TTC549 (cell line): ENCODE measurements at regions not wholly inside any gene's neighbourhood (a gene's known extent, or its start where the extent isn't known, plus 50 kb on each side); places are given as distances from the start of the nearest gene placed in this dataset.

ENCODE experiments used
- FAIRE-seq: peaks from 2 replicates; lab custom pipeline; 2012; peaks lifted over from hg19 to GRCh38; lab: Jason Lieb, UNC

DNA sequence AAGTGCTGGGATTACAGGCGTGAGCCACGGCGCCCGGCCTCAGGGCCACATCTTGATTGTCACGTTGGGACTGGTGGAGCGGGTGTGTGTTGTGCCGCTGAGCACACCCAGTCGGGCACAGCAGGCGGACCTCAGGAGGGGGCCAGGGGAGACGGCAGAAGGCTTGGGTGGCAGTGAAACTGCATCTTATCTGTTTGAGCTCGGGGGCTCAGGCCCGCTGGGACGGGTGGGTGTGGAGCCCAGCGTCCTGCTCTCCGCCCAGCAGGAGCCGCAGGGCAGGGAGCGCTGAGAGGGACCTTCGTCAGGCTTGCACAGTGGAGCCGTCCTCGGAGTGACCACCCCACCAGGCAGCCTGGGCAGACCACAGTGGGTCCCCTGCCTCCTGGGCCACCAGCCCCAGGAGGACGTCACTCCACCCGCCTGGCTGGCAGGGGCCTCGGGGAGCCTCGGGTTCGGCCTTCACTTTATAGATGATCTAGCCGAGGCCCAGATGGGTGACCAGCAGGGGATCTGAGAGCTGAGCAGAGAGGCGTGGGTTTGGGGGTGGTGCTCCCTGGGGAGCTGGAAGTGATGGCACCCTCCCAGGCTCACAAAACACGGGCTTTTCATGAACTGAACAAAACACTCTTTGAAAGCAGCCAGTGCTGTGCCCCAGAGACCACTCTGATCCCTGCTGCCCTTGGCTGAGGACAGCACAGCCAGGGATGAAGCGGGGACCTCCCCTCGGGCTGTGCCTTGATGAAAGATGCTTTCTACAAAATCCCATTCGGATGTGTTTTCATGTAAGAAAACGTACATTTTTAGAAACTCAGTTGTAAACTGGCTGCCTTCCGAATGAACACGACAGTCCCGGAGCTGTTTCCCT is 181.1 kb downstream of the SEC14L1 start:
- no peak for FAIRE-seq

DNA sequence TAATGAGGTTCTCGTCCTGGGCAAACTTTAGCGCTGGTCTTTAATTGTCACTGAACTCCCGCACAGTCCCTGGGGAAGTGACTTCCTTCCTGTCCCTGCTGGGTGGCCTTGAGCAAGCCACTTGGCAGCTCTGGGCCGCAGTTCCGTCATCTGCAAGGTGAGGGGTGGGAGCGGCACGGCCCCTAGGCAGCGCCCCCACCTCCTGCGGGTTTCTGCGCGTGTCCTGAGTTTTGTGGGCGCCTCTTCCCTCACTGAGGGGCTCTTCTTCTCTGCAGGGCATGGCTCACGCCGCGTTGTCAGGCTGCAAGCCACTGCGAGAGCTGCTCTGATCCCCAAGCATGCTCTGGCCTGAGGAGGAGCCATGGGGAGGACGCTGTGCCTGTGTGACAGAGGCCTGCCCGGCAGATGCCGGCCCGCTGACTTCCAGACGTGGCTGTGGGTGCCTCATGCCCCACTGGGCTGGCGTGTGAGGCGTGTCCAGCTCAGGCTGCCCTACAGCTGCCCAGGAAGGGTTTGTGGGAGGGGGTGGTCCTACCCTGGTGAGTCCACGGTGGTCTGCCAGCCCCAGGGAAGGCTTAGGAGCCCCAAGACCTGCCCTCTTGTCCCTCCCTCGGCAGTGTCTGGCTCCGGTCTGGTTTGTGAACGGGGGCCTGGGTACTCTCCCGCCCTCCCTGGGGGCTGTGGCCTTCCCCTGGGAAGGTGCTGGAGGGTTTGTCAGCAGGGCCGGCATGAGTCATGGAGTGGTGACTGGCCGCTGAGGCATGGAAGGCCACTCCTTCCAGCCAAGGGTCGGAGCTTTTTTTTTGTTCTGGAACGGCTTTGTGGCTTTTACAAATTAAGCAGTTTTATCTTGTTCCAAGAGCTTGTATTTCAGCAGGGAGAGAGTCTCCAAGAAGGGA is 182.0 kb downstream of the SEC14L1 start:
- FAIRE-seq, result no peak

DNA sequence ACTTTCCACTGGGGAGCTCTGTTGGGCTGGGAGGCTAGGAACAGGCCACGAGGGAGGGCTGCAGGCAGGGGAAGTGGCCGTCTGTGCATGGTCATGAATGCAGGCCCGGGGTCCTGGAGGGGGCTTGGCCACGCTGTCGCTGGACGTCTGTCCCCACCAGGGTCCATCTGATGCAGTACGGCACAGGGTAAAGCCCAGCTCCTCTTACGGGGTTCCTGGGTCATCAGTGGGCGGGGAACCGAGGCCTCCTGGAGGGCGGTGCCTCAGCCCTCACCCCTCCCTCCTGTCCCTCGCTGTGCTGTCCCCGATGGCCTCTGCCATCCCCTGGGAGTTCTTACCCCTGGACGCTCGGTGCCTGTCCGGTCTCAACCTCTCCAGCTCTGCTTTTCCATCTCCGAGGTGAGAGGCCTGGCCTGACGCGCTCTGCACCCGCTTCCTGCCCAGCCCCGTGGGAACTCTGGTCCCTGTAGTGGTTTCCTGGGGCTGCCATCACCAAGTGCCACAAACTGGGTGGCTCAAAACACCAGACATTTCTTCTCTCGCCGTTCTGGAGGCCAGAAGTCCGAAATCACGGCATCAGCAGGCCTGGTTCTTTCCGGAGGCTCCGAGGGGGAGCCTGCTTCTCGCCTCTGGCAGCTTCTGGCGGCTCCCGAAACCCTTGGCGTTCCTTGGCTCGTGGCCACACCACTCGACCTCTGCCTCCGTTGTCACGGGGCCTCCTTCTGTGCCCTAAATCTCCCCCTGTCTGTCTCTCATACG is 182.8 kb downstream of the SEC14L1 start:
- no peak for FAIRE-seq

DNA sequence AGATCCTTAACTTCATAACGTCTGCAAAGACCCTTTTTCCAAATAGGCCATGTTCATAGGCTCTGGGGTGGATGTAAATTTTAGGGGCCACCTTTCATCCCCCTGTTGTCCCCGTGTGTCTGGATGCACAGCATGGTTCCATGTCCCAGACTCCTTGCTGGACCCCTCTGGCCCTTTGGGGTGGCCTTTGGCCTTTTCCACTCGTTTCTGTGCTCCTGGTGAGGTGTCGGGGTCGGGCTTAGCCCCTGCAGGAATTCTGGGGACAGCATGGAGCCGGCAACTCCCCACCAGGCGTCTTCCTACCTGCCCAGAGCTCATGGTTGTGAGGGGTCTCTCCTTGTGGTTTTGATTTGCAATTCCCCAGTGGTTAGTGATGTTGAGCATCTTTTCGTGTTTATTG is 183.5 kb downstream of the SEC14L1 start:
- FAIRE-seq, result no peak

DNA sequence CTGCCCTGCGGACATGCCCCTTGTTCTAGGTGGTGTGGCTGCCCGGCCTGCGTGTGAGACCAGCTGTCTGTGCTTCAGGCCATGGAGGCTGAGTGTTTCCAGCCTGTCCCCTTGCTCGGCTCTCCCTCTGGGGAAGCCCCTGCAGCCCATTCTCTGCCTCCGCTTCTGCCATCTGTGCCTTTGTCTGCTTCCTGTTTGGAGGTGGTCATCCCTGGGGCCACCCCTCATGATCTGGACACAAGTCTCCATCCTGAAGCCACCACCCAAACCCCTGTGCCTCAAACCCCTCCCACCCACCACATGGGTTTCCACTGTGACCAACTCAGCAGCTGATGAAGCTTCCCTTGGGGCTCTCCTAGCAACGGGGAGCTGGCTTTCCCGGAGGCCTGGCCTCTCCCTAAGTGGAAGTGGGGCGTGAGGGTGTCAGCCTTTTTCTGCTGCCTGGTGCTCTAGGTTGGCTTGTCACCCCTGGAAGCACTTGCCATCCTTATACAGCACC is 184.9 kb downstream of the SEC14L1 start:
- no peak for FAIRE-seq

DNA sequence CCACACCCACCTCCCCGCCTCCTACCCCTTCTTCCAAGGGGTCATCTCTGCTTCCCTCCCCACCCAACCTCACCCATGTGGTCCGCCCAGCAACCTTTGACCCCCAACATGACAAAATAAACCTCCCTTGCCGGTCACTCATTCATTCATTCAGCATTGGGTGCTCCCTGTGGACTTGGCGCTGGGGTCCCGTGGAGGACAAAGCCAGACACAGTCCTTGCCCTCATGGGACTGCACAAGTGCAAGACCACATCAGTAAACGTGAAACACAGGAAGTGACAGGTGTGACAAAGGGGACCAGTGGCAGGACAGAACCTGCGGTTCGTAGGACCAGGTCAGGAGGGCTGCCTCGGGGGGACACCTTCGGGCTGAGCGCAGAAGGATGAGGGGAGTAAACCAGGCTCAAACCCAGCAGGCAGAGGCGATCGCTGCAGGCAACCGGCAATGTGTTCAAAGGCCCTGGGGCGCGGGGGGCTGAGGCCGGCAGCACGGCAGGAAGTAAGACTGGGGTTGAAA is 185.4 kb downstream of the SEC14L1 start:
- FAIRE-seq, result no peak

DNA sequence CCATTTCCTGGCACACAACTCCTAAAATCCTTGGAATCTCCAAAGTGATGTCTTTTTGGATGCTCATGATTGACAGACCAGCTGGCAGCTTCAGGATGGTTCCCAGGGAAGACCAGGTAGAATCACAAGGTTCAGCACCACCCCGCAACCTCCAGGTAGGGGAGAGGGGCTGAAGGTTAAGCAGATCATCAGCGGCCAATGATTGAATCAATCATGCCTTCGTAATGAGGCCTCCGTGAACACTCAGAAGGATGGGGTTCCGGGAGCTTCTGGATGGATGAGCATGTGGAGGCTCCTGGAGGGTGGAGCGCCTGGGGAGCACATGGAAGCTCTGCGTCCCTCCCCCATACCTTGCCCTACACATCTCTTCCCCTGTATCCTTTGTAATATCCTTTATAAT is 185.9 kb downstream of the SEC14L1 start:
- no peak for FAIRE-seq

DNA sequence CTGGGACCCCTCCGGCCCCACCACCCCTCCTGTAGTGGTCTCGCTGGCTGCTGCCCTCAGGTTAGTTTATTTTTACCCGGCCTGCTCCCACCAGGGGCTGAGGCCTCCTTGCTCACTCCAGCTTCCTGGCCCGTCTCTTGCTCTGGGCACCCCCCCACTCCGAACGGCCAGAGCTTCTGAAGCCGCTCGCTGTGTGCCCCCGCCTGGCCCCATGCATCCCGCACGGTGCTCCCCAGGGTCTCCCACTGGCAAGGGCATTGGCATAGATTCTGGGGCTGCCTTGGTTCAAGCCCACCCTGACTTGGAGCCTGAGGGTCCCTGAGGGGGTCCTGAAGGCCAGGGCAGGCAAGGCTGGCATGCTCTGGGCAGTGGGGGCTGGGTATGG is 186.4 kb downstream of the SEC14L1 start:
- FAIRE-seq, result no peak

DNA sequence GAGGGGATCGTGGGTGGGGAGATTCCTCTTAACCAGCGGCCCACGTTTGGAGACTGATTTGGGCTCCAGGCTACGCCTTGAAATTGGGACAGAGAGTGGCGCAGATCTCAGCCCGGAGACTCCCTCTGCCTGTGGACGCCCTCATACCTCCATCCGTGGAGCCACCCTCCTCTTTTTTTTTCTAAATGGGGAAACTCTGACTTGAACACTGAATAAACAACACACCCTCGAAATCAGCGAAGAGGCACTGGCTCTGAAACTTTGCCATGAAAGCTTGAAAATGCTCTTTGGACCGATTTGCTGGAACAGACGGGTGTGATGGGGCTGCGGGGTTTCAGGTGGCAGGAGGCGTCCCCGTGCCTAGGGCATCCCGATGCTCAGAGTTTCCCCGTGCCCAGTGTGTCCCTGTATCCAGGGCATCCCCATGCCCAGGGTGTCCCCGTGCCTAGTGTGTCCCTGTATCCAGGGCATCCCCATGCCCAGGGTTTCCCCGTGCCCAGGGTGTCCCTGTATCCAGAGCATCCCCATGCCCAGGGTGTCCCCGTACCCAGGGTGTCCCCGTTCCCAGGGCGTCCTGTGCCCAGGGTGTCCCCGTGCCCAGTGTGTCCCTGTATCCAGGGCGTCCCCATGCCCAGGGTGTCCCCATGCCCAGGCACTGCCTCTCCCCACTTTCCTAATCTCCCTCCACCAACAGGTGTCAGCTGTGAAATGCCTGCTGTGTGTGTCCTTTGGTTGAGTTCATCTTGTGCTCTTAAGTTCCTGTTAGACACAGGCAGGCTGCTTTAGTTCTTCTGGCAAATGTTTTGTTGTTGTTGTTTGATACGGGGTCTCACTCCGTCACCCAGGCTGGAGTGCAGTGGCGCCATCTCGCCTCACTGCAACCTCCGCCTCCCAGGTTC is 187.0 kb downstream of the SEC14L1 start:
- no peak for FAIRE-seq

DNA sequence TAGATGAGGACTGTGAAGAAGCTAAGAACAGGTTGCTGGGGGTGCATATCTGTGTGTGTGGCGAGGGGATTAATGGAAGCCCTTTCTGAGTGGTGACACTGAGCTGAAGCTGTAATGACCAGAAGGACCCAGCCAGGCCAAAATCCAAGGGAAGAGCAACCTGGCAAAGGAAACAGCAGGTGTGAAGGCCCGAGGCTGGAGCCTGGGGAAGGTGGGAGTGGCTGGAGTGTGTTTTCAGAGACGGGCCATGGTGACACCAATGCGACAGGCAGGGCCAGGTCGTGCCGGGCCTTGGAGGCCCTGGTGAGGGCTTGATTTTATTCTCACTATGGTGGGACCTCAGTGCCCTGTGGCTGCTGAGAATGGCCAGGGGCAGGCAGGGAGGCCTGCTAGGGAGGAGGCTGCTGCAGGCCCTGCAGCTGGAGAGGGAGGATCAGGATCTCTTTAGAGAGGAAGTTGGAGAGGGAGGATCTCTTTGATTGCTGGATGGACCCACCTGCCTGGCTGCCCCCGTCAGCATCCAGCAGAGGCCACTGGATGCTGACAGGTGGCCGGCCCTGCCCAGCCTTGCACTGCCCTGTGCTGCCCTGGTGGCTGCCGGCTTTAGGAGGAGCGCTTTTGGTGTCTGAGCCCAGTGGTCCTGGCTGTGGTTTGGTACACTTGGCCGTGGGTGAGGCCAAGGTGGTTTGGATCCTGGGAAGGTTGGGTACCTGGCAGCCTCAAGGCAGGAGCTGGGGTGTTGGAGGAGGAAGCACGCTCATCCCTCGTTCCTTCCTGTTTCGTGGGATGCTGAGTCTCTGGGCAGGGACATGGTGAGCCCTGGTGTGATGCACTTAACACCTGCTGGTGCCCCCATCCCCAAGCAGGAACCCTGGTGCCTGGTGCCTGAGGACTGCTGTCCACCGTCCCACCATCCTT is 188.3 kb downstream of the SEC14L1 start:
- no peak for FAIRE-seq

DNA sequence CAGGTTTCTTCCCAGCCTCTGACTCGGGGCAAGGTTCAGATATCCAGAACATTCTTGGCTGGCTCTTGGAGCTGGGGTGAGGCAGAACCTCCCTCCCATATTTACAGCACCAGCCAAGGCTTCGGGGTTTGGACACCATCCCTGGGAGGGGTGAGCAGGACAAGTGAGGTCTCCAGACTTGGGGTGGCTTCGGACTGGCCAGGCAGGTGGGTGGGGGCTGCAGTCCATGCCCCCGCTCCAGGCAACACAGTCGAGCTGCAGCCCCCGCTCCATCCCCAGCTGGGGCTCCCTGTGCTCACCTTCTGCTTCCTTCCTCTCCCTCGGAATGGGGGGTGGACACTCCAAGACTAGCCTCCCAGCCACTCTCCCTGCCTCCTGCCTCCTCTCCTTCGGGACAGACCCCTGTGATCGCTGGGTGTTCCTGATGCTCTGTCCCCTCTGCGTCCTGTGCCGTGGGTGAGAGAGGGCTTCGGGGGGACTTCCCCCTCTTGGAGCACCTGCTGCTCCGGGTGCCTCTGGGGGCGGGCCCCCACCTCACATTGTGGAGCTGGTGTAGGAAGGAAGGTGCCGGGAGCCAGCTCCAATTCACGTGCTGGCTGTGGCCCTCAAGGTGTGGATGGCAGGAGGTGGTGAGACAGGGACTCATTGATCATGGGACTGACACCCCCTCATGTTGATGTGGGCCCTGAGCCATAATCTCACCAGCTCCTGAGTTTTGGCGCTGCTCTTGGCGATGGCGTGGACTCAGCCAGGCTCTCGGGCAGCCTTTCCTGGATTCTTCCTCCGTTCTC is 189.2 kb downstream of the SEC14L1 start:
- no peak for FAIRE-seq

DNA sequence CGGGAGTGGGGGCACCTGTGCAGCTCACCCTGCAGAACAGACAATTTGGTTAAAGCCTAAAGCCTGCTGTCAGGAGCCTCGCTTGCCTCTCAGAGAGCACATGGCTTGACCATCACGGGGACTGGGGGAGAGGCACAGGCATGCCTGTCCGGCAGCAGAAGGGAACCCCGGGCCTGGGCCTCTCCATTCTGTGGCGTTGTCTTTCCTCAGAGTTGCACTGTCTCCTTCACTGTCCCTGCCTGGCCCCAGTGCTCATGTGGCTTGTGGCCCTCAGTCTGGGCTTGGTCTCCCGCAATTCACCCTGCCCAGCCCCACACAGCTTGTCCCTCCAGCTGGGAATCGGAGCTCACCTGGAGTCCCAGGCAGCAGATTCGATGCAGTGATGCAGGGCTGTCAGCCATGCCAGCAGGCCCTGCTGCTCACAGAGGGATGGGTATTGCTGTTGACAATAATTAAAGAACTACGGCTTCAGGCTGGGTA is 189.9 kb downstream of the SEC14L1 start:
- FAIRE-seq, result no peak

DNA sequence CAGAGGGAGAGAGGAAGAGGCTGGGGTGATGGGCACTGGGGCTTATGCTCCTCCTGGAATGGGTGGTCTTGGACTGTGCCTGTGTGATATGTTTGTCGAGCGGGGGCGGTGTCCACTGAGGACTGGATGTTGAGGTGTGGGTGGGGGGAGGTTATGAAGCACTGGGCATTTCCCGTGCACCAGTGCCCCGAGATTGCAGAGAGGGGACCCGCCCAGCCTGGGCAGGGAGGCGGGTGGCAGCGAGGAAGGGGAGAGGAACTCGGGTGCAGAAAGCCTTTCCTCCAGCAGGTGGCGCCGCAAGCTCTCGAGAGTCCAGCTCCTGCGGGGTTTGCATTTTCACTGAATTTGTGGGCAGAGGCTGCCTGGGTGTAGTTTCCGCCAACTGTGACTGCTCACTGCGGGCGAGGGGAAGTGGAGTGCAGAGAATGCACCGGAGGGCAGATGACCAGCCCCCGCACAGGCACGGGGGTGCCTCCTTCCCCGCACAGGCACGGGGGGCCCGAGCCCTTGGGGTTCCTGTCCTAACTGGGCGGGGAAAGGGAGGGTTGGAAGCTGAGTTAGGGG is 190.6 kb downstream of the SEC14L1 start:
- FAIRE-seq, result no peak

DNA sequence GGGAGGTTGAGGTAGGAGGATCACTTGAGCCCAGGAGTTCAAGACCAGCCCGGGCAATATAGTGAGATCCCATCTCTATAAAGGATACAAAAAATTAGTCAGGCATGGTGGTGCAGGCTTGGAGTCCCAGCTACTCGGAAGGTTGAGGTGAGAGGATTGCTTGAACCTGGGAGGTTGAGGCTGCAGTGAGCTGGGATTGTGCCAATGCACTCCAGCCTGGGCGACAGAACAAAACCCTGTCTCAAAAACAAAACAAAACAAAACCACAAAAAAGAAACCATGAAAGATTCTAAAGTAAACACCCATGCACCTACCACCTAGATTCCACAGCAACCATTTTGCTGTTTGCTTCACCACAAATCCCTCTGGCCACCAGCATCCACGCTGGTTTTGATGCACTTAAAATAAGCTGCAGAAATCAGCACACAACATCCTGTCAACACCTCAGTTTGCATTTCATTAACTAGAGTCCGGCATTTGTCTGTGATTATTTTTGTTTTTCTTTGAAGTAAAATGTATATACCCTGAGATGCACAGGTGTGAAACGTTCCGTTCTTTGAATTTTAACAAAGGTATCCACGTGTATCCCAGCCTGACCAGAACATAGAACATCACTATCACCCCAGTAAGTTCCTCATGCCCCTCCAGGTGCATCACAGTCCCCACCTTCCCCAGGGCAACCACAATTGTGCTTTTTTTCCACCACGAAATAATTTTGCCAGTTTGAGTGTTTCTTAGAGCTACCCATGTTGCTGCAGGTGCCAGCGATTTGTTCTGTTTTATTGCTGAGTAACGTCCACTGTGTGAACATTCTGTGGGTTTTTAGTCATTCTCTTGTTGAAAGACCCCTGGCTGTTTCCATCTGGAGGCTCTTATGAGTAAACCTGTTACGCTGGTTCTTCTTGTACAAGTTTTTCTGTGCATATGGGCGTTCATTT is 191.5 kb downstream of the SEC14L1 start:
- no peak for FAIRE-seq

DNA sequence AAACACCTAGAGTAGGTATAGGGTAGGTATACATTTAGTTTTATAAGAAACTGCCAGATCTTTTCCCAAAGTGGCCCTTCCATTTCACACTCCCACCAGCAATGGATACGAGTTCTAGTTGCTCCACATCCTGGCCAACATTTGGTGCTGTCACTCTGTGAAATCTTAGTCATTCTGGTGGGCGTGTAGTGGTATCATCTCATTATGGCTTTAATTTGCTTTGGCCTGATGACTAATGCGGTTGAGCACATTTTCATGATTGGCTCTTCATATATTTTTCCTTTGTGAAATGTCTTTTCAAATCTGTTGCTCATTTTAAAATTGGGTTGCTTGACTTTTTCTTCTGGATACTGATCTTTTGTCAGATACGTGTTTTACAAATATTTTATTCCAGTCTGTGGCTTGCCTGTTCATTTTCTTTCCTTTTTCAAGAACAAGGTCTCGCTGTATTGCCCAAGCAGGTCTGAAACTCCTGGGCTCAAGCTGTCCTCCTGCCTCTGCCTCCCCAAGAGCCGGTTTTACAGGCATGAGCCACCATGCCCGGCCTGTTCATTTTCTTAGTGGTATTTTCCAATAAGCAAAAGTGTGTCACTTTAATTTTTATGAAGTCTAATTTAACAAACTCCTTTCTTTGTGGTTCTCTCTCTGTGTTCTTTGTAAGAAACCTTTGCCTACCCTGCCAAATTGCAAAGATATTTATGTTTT is 192.4 kb downstream of the SEC14L1 start:
- FAIRE-seq, result no peak

DNA sequence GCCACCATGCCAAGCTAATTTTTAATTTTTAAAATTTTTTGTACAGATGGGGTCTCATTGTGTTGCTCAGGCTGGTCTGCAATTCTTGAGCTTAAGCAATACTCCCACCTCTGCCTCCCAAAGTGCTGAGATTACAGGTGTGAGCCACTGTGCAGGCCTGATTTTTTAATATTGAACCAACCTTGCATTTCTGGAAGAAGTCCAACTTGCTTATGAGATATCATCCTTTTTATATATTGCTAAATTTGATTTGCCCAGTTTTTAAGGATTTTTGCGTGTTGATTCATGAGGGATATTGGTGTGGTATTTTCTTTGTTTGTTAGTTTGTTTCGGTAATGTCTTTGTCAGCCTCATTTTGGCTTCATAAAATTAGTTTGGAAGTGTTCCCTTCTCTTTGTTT is 196.4 kb downstream of the SEC14L1 start:
- FAIRE-seq, result no peak

DNA sequence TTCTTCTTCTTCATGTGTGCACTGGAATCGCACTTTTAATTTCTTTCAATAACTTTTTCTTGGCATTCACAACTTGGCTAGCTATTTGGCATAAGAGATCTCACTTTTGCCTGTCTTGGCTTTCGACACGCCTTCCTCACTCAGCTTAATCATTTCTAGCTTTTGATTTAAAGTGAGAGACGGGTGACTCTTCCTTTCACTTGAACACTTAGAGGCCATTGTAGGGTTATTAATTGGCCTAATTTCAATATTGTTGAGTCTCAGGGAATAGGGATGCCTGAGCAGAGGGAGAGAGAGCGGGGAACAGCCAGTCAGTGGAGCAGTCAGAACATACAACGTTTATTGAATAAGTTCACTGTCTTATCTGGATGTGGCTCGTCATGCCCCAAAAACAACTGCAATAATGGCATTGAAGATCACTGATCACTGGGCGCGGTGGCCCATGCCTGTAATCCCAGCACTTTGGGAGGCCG is 200.3 kb downstream of the SEC14L1 start:
- no peak for FAIRE-seq
